WTC11 (cell line): ENCODE measurements at regions not wholly inside any gene's neighbourhood (a gene's known extent, or its start where the extent isn't known, plus 50 kb on each side); places are given as distances from the start of the nearest gene placed in this dataset.
"Not testable (repeated sequence)": the region's sequence is repeated elsewhere in the genome, so short reads cannot be mapped to it uniquely, and the experiment has no call there.

Source experiments
- ATAC-seq: fragments of 200-7000 bp; cut with Tn5 transposase; 2 replicates; pipeline ENCODE4 v1.10.0; 2021; ENCODE audit warnings: mild to moderate bottlenecking, moderate library complexity
- CTCF ChIA-PET: fragments of 300-600 bp; sonication (Branson Sonifier 250); formaldehyde crosslinking; loops from one replicate; lab custom pipeline; 2021; ENCODE audit warnings: antibody characterized with exemption; lab: Charles Lee
- POLR2A ChIA-PET: fragments of 350-600 bp; sonication (Branson Sonifier 250); formaldehyde crosslinking; loops from one replicate; lab custom pipeline; 2021; ENCODE audit warnings: antibody characterized with exemption; lab: Charles Lee
- DNase-seq: peaks from one replicate; pipeline ENCODE4 v3.0.0; 2021; ENCODE audit warnings: low spot score
- H3K27ac Mint-ChIP-seq: 2 replicates; pipeline ENCODE4 v1.8.0; 2021; ENCODE audit warnings: mixed read lengths
- H3K27me3 Mint-ChIP-seq: 2 replicates; pipeline ENCODE4 v1.8.0; 2021; ENCODE audit warnings: low read depth, mild to moderate bottlenecking, moderate library complexity, mixed read lengths
- H3K36me3 Mint-ChIP-seq: 2 replicates; pipeline ENCODE4 v1.8.0; 2021; ENCODE audit warnings: mixed read lengths
- H3K4me1 Mint-ChIP-seq: 2 replicates; pipeline ENCODE4 v1.8.0; 2022; ENCODE audit warnings: mixed read lengths
- H3K4me3 Mint-ChIP-seq: 2 replicates; pipeline ENCODE4 v1.8.0; 2021; ENCODE audit warnings: mild to moderate bottlenecking, moderate library complexity, mixed read lengths
- H3K9me3 Mint-ChIP-seq: 2 replicates; pipeline ENCODE4 v1.8.0; 2021; ENCODE audit warnings: mixed read lengths
- CBFB ChIP-seq: sonication (generic); formaldehyde crosslinking; IDR thresholded peaks from 2 replicates; pipeline ENCODE4 v1.8.1; 2022; ENCODE audit warnings: mild to moderate bottlenecking, low read depth, missing genetic modification reagents
- CREB1 ChIP-seq: sonication (generic); formaldehyde crosslinking; IDR thresholded peaks from 2 replicates; pipeline ENCODE4 v1.8.0; 2023; ENCODE audit warnings: mild to moderate bottlenecking, missing genetic modification reagents
- ESRRA ChIP-seq: sonication (generic); formaldehyde crosslinking; IDR thresholded peaks from 2 replicates; pipeline ENCODE4 v1.8.1; 2022; ENCODE audit warnings: mild to moderate bottlenecking, missing genetic modification reagents, borderline replicate concordance
- KAT7 ChIP-seq: sonication (generic); formaldehyde crosslinking; IDR thresholded peaks from 2 replicates; pipeline ENCODE4 v1.8.1; 2023; ENCODE audit warnings: missing genetic modification reagents, mild to moderate bottlenecking, borderline replicate concordance
- MYBL2 ChIP-seq: sonication (generic); formaldehyde crosslinking; IDR thresholded peaks from 2 replicates; pipeline ENCODE4 v1.8.1; 2023; ENCODE audit warnings: mild to moderate bottlenecking, moderate library complexity, missing genetic modification reagents
- NR1H2 ChIP-seq: sonication (generic); formaldehyde crosslinking; IDR thresholded peaks from 2 replicates; pipeline ENCODE4 v1.9.0; 2021; ENCODE audit warnings: mild to moderate bottlenecking, moderate library complexity, missing genetic modification reagents
- RORB ChIP-seq: fragments of 250-450 bp; sonication (Bioruptor Pico); IDR thresholded peaks from 2 replicates; pipeline ENCODE4 v1.9.0; 2021; ENCODE audit warnings: mild to moderate bottlenecking
- ZNF281 ChIP-seq: sonication (generic); formaldehyde crosslinking; IDR thresholded peaks from 2 replicates; pipeline ENCODE4 v1.8.0; 2023; ENCODE audit warnings: mild to moderate bottlenecking, missing genetic modification reagents
- ZNF396 ChIP-seq: fragments of 250-450 bp; sonication (Bioruptor Pico); IDR thresholded peaks from 2 replicates; pipeline ENCODE4 v1.8.0; 2021; ENCODE audit warnings: mild to moderate bottlenecking, moderate library complexity, borderline replicate concordance
- ZNF425 ChIP-seq: fragments of 250-450 bp; sonication (Bioruptor Pico); conservative IDR thresholded peaks from 2 replicates; pipeline ENCODE4 v1.9.0; 2021; ENCODE audit warnings: mild to moderate bottlenecking
- TF ChIP-seq, protein P1 (sequence below): sonication (generic); formaldehyde crosslinking; conservative IDR thresholded peaks from 2 replicates; pipeline ENCODE4 v1.8.1; 2023; ENCODE audit warnings: mild to moderate bottlenecking, low read depth, missing genetic modification reagents, moderate library complexity
- TF ChIP-seq, protein P2 (sequence below): fragments of 250-450 bp; sonication (Bioruptor Pico); IDR thresholded peaks from 2 replicates; pipeline ENCODE4 v1.9.0; 2021; ENCODE audit warnings: mild to moderate bottlenecking
- TF ChIP-seq, protein P3 (sequence below): sonication (generic); formaldehyde crosslinking; IDR thresholded peaks from 2 replicates; pipeline ENCODE4 v1.8.0; 2022; ENCODE audit warnings: mild to moderate bottlenecking, missing genetic modification reagents
- TF ChIP-seq, protein P4 (sequence below): sonication (generic); formaldehyde crosslinking; IDR thresholded peaks from 2 replicates; pipeline ENCODE4 v1.8.0; 2022; ENCODE audit warnings: missing genetic modification reagents
- TF ChIP-seq, protein P5 (sequence below): fragments of 250-450 bp; sonication (Bioruptor Pico); IDR thresholded peaks from 2 replicates; pipeline ENCODE4 v1.9.0; 2021; ENCODE audit warnings: moderate library complexity, mild to moderate bottlenecking, inconsistent platforms, borderline replicate concordance

- ChIA-PET CTCF (no interaction called here), POLR2A (no interaction called here)
- Mint-ChIP-seq H3K27me3 (no peaks in the 10 kb centered on the region), H3K4me1 (peaks cover 10% of the 10 kb centered on the region), H3K4me3 (no peak overlapping the region), H3K36me3 (peaks cover 6% of the 10 kb centered on the region), H3K27ac (no peak overlapping the region), H3K9me3 (peaks cover 38% of the 10 kb centered on the region)
- no peak for ATAC-seq
- TF ChIP-seq, protein P1, sequence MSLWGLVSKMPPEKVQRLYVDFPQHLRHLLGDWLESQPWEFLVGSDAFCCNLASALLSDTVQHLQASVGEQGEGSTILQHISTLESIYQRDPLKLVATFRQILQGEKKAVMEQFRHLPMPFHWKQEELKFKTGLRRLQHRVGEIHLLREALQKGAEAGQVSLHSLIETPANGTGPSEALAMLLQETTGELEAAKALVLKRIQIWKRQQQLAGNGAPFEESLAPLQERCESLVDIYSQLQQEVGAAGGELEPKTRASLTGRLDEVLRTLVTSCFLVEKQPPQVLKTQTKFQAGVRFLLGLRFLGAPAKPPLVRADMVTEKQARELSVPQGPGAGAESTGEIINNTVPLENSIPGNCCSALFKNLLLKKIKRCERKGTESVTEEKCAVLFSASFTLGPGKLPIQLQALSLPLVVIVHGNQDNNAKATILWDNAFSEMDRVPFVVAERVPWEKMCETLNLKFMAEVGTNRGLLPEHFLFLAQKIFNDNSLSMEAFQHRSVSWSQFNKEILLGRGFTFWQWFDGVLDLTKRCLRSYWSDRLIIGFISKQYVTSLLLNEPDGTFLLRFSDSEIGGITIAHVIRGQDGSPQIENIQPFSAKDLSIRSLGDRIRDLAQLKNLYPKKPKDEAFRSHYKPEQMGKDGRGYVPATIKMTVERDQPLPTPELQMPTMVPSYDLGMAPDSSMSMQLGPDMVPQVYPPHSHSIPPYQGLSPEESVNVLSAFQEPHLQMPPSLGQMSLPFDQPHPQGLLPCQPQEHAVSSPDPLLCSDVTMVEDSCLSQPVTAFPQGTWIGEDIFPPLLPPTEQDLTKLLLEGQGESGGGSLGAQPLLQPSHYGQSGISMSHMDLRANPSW (CRISPR knock-in tag) = no peak
- TF ChIP-seq ZNF281 (CRISPR knock-in tag) (no peak), CBFB (CRISPR knock-in tag) (no peak), ZNF396 (CRISPR knock-in tag) (no peak), MYBL2 (CRISPR knock-in tag) (no peak), NR1H2 (CRISPR knock-in tag) (no peak)
- TF ChIP-seq, protein P2, sequence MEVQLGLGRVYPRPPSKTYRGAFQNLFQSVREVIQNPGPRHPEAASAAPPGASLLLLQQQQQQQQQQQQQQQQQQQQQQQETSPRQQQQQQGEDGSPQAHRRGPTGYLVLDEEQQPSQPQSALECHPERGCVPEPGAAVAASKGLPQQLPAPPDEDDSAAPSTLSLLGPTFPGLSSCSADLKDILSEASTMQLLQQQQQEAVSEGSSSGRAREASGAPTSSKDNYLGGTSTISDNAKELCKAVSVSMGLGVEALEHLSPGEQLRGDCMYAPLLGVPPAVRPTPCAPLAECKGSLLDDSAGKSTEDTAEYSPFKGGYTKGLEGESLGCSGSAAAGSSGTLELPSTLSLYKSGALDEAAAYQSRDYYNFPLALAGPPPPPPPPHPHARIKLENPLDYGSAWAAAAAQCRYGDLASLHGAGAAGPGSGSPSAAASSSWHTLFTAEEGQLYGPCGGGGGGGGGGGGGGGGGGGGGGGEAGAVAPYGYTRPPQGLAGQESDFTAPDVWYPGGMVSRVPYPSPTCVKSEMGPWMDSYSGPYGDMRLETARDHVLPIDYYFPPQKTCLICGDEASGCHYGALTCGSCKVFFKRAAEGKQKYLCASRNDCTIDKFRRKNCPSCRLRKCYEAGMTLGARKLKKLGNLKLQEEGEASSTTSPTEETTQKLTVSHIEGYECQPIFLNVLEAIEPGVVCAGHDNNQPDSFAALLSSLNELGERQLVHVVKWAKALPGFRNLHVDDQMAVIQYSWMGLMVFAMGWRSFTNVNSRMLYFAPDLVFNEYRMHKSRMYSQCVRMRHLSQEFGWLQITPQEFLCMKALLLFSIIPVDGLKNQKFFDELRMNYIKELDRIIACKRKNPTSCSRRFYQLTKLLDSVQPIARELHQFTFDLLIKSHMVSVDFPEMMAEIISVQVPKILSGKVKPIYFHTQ (CRISPR knock-in tag) = no peak
- TF ChIP-seq, protein P3, sequence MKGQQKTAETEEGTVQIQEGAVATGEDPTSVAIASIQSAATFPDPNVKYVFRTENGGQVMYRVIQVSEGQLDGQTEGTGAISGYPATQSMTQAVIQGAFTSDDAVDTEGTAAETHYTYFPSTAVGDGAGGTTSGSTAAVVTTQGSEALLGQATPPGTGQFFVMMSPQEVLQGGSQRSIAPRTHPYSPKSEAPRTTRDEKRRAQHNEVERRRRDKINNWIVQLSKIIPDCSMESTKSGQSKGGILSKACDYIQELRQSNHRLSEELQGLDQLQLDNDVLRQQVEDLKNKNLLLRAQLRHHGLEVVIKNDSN (CRISPR knock-in tag) = no peak
- no peak for DNase-seq
Observed at GRCh38 chr21:20045197-20045596, 953.0 kb upstream of the NCAM2 start.

DNA sequence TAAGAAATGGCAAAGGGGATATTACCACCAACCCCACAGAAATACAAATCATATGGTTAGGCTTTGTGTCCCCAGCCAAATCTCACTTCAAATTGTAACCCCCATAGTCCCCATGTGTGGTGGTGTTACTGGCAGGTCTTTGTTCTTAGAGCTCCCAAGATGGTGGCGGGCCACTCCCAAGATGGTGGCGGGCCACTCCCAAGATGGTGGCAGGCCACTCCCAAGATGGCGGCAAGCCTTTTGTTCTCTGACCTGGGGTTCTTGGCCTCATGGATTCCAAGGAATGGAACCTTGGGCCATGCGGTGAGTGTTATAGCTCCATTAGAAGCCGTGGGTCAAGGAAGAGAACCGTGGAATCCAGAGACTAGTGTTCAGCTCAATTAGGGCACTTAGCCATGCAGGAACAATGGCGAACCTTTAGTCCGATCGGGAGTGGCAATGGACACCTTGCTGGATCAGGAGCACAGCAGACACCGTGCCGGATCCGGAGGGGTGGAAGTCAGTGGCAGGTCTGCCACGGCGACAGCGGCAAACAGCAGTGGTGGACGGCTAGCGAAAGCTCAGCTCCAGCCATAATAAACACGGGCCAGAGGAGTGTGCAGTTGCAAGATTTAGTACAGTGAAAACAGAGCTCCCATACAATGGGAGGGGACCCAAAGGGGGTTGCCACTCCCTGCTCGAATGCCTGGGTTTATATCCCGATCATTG lies 949.9 kb upstream of the NCAM2 start:
- H3K27me3 Mint-ChIP-seq, CTCF ChIA-PET, H3K27ac Mint-ChIP-seq, ATAC-seq, DNase-seq, H3K36me3 Mint-ChIP-seq, POLR2A ChIA-PET, H3K4me3 Mint-ChIP-seq, H3K4me1 Mint-ChIP-seq: not testable (repeated sequence)
- peaks cover 43% of the 10 kb centered on the region for H3K9me3 Mint-ChIP-seq

- no peak for ATAC-seq
- TF ChIP-seq, protein P4, sequence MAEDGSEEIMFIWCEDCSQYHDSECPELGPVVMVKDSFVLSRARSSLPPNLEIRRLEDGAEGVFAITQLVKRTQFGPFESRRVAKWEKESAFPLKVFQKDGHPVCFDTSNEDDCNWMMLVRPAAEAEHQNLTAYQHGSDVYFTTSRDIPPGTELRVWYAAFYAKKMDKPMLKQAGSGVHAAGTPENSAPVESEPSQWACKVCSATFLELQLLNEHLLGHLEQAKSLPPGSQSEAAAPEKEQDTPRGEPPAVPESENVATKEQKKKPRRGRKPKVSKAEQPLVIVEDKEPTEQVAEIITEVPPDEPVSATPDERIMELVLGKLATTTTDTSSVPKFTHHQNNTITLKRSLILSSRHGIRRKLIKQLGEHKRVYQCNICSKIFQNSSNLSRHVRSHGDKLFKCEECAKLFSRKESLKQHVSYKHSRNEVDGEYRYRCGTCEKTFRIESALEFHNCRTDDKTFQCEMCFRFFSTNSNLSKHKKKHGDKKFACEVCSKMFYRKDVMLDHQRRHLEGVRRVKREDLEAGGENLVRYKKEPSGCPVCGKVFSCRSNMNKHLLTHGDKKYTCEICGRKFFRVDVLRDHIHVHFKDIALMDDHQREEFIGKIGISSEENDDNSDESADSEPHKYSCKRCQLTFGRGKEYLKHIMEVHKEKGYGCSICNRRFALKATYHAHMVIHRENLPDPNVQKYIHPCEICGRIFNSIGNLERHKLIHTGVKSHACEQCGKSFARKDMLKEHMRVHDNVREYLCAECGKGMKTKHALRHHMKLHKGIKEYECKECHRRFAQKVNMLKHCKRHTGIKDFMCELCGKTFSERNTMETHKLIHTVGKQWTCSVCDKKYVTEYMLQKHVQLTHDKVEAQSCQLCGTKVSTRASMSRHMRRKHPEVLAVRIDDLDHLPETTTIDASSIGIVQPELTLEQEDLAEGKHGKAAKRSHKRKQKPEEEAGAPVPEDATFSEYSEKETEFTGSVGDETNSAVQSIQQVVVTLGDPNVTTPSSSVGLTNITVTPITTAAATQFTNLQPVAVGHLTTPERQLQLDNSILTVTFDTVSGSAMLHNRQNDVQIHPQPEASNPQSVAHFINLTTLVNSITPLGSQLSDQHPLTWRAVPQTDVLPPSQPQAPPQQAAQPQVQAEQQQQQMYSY (CRISPR knock-in tag) = no peak
- TF ChIP-seq, protein P5, sequence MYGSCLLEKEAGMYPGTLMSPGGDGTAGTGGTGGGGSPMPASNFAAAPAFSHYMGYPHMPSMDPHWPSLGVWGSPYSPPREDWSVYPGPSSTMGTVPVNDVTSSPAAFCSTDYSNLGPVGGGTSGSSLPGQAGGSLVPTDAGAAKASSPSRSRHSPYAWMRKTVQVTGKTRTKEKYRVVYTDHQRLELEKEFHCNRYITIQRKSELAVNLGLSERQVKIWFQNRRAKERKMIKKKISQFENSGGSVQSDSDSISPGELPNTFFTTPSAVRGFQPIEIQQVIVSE = no peak
- TF ChIP-seq ESRRA (CRISPR knock-in tag) (no peak), KAT7 (no peak), RORB (no peak), CREB1 (CRISPR knock-in tag) (no peak), ZNF425 (CRISPR knock-in tag) (no peak), MYBL2 (CRISPR knock-in tag) (no peak)
Observed at GRCh38 chr21:20083336-20083735, 914.9 kb upstream of the NCAM2 start.

More at GRCh38 chr21:20083336-20083735, 914.9 kb upstream of the NCAM2 start:
- no peak overlapping the region for H3K4me3 Mint-ChIP-seq
- H3K9me3 Mint-ChIP-seq = peaks cover 9% of the 10 kb centered on the region
- POLR2A ChIA-PET = no interaction called here
- no peak for DNase-seq
- H3K36me3 Mint-ChIP-seq = no peaks in the 10 kb centered on the region; the same call in 1 of the 2 replicates
- no peaks in the 10 kb centered on the region for H3K27me3 Mint-ChIP-seq
- CTCF ChIA-PET = no interaction called here
- no peak overlapping the region for H3K27ac Mint-ChIP-seq
- no peaks in the 10 kb centered on the region for H3K4me1 Mint-ChIP-seq
